ENCODE measurements at regions not wholly inside any gene's neighbourhood (a gene's known extent, or its start where the extent isn't known, plus 50 kb on each side); places are given as distances from the start of the nearest gene placed in this dataset.

GRCh38 chr20:51139891-51140290, 117.0 kb upstream of the KCNG1 start:
- no peak for TF ChIP-seq EZH2phosphoT487 (IDR thresholded peaks at IDR 0.05; ENCODE audit: low read depth, severe bottlenecking, unreplicated experiment)
- TF ChIP-seq, protein P1, sequence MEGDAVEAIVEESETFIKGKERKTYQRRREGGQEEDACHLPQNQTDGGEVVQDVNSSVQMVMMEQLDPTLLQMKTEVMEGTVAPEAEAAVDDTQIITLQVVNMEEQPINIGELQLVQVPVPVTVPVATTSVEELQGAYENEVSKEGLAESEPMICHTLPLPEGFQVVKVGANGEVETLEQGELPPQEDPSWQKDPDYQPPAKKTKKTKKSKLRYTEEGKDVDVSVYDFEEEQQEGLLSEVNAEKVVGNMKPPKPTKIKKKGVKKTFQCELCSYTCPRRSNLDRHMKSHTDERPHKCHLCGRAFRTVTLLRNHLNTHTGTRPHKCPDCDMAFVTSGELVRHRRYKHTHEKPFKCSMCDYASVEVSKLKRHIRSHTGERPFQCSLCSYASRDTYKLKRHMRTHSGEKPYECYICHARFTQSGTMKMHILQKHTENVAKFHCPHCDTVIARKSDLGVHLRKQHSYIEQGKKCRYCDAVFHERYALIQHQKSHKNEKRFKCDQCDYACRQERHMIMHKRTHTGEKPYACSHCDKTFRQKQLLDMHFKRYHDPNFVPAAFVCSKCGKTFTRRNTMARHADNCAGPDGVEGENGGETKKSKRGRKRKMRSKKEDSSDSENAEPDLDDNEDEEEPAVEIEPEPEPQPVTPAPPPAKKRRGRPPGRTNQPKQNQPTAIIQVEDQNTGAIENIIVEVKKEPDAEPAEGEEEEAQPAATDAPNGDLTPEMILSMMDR (IDR thresholded peaks at IDR 0.05; ENCODE audit: poor library complexity) = no peak
- no peak for TF ChIP-seq EZH2 (IDR thresholded peaks at IDR 0.05; ENCODE audit: borderline replicate concordance)

Data from hepatocyte (in vitro differentiated cells).